ENCODE measurements at regions not wholly inside any gene's neighbourhood (a gene's known extent, or its start where the extent isn't known, plus 50 kb on each side); places are given as distances from the start of the nearest gene placed in this dataset.

DNA sequence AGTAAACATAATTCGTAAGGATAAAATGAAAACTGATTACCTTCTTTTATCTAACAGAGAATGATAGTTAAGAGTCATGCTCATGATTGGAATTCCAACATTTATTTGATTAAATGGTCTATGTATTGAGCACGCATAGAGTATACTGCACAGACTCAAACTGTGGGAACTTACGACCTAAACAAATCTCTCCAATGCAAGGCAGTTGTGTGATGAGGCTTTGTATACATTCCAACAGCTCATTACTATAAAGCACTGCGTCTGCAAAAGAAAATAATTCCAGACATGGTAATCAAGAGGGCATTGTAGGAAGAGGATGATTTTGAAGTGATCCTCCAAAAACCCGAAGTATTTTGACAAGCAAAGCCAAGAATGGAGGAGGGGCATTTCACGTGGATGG, 169.5 kb downstream of the NUFIP1 start:
- TF ChIP-seq, protein P1, sequence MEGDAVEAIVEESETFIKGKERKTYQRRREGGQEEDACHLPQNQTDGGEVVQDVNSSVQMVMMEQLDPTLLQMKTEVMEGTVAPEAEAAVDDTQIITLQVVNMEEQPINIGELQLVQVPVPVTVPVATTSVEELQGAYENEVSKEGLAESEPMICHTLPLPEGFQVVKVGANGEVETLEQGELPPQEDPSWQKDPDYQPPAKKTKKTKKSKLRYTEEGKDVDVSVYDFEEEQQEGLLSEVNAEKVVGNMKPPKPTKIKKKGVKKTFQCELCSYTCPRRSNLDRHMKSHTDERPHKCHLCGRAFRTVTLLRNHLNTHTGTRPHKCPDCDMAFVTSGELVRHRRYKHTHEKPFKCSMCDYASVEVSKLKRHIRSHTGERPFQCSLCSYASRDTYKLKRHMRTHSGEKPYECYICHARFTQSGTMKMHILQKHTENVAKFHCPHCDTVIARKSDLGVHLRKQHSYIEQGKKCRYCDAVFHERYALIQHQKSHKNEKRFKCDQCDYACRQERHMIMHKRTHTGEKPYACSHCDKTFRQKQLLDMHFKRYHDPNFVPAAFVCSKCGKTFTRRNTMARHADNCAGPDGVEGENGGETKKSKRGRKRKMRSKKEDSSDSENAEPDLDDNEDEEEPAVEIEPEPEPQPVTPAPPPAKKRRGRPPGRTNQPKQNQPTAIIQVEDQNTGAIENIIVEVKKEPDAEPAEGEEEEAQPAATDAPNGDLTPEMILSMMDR (IDR thresholded peaks at IDR 0.05; ENCODE audit: low read length), result no peak
- TF ChIP-seq EZH2 (IDR thresholded peaks at IDR 0.05; ENCODE audit: borderline replicate concordance, low read length), result no peak

Data from OCI-LY1 (cell line).